ENCODE measurements at regions not wholly inside any gene's neighbourhood (a gene's known extent, or its start where the extent isn't known, plus 50 kb on each side); places are given as distances from the start of the nearest gene placed in this dataset.
"Not testable (repeated sequence)": the region's sequence is repeated elsewhere in the genome, so short reads cannot be mapped to it uniquely, and the experiment has no call there.

GRCh38 chr13:73808318-73808717 is 325.9 kb downstream of the KLF12 start:
- no peak for TF ChIP-seq RAD21 (conservative IDR thresholded peaks at IDR 0.05)
- TF ChIP-seq CTCF (IDR thresholded peaks at IDR 0.05; ENCODE audit: poor library complexity, severe bottlenecking) = no peak
- TF ChIP-seq EP300 (conservative IDR thresholded peaks at IDR 0.05; ENCODE audit: poor library complexity, severe bottlenecking) = no peak
- TF ChIP-seq TAF1 (IDR thresholded peaks at IDR 0.05; ENCODE audit: low read depth) = no peak
- TF ChIP-seq MXI1 (conservative IDR thresholded peaks at IDR 0.05; ENCODE audit: poor library complexity, severe bottlenecking) = no peak
- no peak overlapping the region for H3K4me2 ChIP-seq (ENCODE audit: low read length)
- H3K4me3 ChIP-seq (ENCODE audit: low read length) = no peak overlapping the region
- H3K9ac ChIP-seq (ENCODE audit: low read length) = no peak overlapping the region
- peaks cover 6% of the 10 kb centered on the region for H3F3A ChIP-seq (ENCODE audit: insufficient read depth, low read length, poor library complexity, severe bottlenecking)
- no peaks in the 10 kb centered on the region for H3K9me2 ChIP-seq (ENCODE audit: insufficient read depth, low read length)
- no peaks in the 10 kb centered on the region for H3K9me3 ChIP-seq (ENCODE audit: low read length)
- no peaks in the 10 kb centered on the region for H3K36me3 ChIP-seq (ENCODE audit: insufficient read depth, low read length)
- H3K27ac ChIP-seq (ENCODE audit: low read length) = no peak overlapping the region
- H3K79me2 ChIP-seq (replicated peaks; ENCODE audit: insufficient read depth, low read length) = no peaks in the 10 kb centered on the region
- H2AFZ ChIP-seq (ENCODE audit: low read depth, low read length) = no peak overlapping the region
- no peaks in the 10 kb centered on the region for H3K27me3 ChIP-seq (ENCODE audit: insufficient read depth, low read depth, low read length)
- H4K20me1 ChIP-seq (ENCODE audit: insufficient read depth) = no peaks in the 10 kb centered on the region

GRCh38 chr13:73805326-73805958 is 328.8 kb downstream of the KLF12 start:
- not testable (repeated sequence) for H3K36me3 ChIP-seq (ENCODE audit: insufficient read depth, low read length); H3K9me3 ChIP-seq (ENCODE audit: low read length); H2AFZ ChIP-seq (ENCODE audit: low read depth, low read length); H3F3A ChIP-seq (ENCODE audit: insufficient read depth, low read length, poor library complexity, severe bottlenecking); H3K4me3 ChIP-seq (ENCODE audit: low read length); H3K9me2 ChIP-seq (ENCODE audit: insufficient read depth, low read length); H3K9ac ChIP-seq (ENCODE audit: low read length); H3K79me2 ChIP-seq (replicated peaks; ENCODE audit: insufficient read depth, low read length); H3K4me2 ChIP-seq (ENCODE audit: low read length); H4K20me1 ChIP-seq (ENCODE audit: insufficient read depth); H3K27ac ChIP-seq (ENCODE audit: low read length); H3K27me3 ChIP-seq (ENCODE audit: insufficient read depth, low read depth, low read length)

GRCh38 chr13:73803997-73804396 is 330.2 kb downstream of the KLF12 start:
- Histone ChIP-seq H3K4me3 (ENCODE audit: low read length) (no peak overlapping the region), H3K27ac (ENCODE audit: low read length) (no peak overlapping the region), H3K4me2 (ENCODE audit: low read length) (no peak overlapping the region), H3K36me3 (ENCODE audit: insufficient read depth, low read length) (no peaks in the 10 kb centered on the region), H3K27me3 (ENCODE audit: insufficient read depth, low read depth, low read length) (no peaks in the 10 kb centered on the region), H3K79me2 (replicated peaks; ENCODE audit: insufficient read depth, low read length) (no peaks in the 10 kb centered on the region), H3K9ac (ENCODE audit: low read length) (no peak overlapping the region), H3K9me3 (ENCODE audit: low read length) (no peaks in the 10 kb centered on the region), H4K20me1 (ENCODE audit: insufficient read depth) (no peaks in the 10 kb centered on the region), H2AFZ (ENCODE audit: low read depth, low read length) (no peak overlapping the region), H3K9me2 (ENCODE audit: insufficient read depth, low read length) (no peaks in the 10 kb centered on the region), H3F3A (ENCODE audit: insufficient read depth, low read length, poor library complexity, severe bottlenecking) (no peaks in the 10 kb centered on the region)
- TF ChIP-seq REST (IDR thresholded peaks at IDR 0.05; ENCODE audit: borderline replicate concordance) = no peak
- no peak for TF ChIP-seq EZH2 (IDR thresholded peaks at IDR 0.05; ENCODE audit: borderline replicate concordance, insufficient read depth, low read length, poor library complexity, severe bottlenecking)
- no peak for TF ChIP-seq SMC3 (conservative IDR thresholded peaks at IDR 0.05; ENCODE audit: poor library complexity)
- no peak for TF ChIP-seq CTCF (IDR thresholded peaks at IDR 0.05; ENCODE audit: poor library complexity, severe bottlenecking)
- TF ChIP-seq POLR2AphosphoS5 (IDR thresholded peaks at IDR 0.05) = no peak
- TF ChIP-seq MXI1 (conservative IDR thresholded peaks at IDR 0.05; ENCODE audit: poor library complexity, severe bottlenecking) = no peak
- no peak for TF ChIP-seq TAF1 (IDR thresholded peaks at IDR 0.05; ENCODE audit: low read depth)
- TF ChIP-seq RAD21 (conservative IDR thresholded peaks at IDR 0.05) = no peak

All from neural cell (in vitro differentiated cells).